ENCODE measurements at regions not wholly inside any gene's neighbourhood (a gene's known extent, or its start where the extent isn't known, plus 50 kb on each side); places are given as distances from the start of the nearest gene placed in this dataset.

- TF ChIP-seq, protein P1, sequence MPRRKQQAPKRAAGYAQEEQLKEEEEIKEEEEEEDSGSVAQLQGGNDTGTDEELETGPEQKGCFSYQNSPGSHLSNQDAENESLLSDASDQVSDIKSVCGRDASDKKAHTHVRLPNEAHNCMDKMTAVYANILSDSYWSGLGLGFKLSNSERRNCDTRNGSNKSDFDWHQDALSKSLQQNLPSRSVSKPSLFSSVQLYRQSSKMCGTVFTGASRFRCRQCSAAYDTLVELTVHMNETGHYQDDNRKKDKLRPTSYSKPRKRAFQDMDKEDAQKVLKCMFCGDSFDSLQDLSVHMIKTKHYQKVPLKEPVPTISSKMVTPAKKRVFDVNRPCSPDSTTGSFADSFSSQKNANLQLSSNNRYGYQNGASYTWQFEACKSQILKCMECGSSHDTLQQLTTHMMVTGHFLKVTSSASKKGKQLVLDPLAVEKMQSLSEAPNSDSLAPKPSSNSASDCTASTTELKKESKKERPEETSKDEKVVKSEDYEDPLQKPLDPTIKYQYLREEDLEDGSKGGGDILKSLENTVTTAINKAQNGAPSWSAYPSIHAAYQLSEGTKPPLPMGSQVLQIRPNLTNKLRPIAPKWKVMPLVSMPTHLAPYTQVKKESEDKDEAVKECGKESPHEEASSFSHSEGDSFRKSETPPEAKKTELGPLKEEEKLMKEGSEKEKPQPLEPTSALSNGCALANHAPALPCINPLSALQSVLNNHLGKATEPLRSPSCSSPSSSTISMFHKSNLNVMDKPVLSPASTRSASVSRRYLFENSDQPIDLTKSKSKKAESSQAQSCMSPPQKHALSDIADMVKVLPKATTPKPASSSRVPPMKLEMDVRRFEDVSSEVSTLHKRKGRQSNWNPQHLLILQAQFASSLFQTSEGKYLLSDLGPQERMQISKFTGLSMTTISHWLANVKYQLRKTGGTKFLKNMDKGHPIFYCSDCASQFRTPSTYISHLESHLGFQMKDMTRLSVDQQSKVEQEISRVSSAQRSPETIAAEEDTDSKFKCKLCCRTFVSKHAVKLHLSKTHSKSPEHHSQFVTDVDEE (CRISPR knock-in tag; IDR thresholded peaks at IDR 0.05): no peak
- TF ChIP-seq OSR1 (CRISPR knock-in tag; IDR thresholded peaks at IDR 0.05): no peak
Observed at GRCh38 chr9:118003240-118003639, 299.0 kb downstream of the TLR4 start (continued).

GRCh38 chr9:118008246-118008645 lies 304.0 kb downstream of the TLR4 start:
- TF ChIP-seq, protein P2, sequence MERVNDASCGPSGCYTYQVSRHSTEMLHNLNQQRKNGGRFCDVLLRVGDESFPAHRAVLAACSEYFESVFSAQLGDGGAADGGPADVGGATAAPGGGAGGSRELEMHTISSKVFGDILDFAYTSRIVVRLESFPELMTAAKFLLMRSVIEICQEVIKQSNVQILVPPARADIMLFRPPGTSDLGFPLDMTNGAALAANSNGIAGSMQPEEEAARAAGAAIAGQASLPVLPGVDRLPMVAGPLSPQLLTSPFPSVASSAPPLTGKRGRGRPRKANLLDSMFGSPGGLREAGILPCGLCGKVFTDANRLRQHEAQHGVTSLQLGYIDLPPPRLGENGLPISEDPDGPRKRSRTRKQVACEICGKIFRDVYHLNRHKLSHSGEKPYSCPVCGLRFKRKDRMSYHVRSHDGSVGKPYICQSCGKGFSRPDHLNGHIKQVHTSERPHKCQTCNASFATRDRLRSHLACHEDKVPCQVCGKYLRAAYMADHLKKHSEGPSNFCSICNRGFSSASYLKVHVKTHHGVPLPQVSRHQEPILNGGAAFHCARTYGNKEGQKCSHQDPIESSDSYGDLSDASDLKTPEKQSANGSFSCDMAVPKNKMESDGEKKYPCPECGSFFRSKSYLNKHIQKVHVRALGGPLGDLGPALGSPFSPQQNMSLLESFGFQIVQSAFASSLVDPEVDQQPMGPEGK (CRISPR knock-in tag; IDR thresholded peaks at IDR 0.05; ENCODE audit: borderline replicate concordance): no peak
- TF ChIP-seq BACH2 (CRISPR knock-in tag; IDR thresholded peaks at IDR 0.05; ENCODE audit: borderline replicate concordance) (no peak), PPARA (CRISPR knock-in tag; IDR thresholded peaks at IDR 0.05; ENCODE audit: borderline replicate concordance) (no peak), ESRRG (CRISPR knock-in tag; IDR thresholded peaks at IDR 0.05) (no peak), GLIS3 (CRISPR knock-in tag; IDR thresholded peaks at IDR 0.05) (no peak), ARNTL (CRISPR knock-in tag; IDR thresholded peaks at IDR 0.05; ENCODE audit: borderline replicate concordance, low read depth) (no peak), POU6F1 (CRISPR knock-in tag; IDR thresholded peaks at IDR 0.05; ENCODE audit: borderline replicate concordance, low read depth) (no peak), SNAI2 (CRISPR knock-in tag; IDR thresholded peaks at IDR 0.05) (no peak), ZC3H10 (CRISPR knock-in tag; IDR thresholded peaks at IDR 0.05) (no peak), CSRNP3 (CRISPR knock-in tag; IDR thresholded peaks at IDR 0.05) (no peak), ZNF565 (CRISPR knock-in tag; conservative IDR thresholded peaks at IDR 0.05; ENCODE audit: low read depth) (no peak), ZNF70 (CRISPR knock-in tag; IDR thresholded peaks at IDR 0.05) (no peak), TCF4 (CRISPR knock-in tag; IDR thresholded peaks at IDR 0.05; ENCODE audit: borderline replicate concordance) (no peak)
- TF ChIP-seq, protein P1 (CRISPR knock-in tag; IDR thresholded peaks at IDR 0.05): no peak
- no peak for ATAC-seq

- TF ChIP-seq ARNTL (CRISPR knock-in tag; IDR thresholded peaks at IDR 0.05; ENCODE audit: borderline replicate concordance, low read depth): no peak
- no peak for TF ChIP-seq ZNF565 (CRISPR knock-in tag; conservative IDR thresholded peaks at IDR 0.05; ENCODE audit: low read depth)
- TF ChIP-seq PPARA (CRISPR knock-in tag; IDR thresholded peaks at IDR 0.05; ENCODE audit: borderline replicate concordance): no peak
- no peak for TF ChIP-seq ZC3H10 (CRISPR knock-in tag; IDR thresholded peaks at IDR 0.05)
- no peak for TF ChIP-seq CSDC2 (CRISPR knock-in tag; IDR thresholded peaks at IDR 0.05)
- no peak for TF ChIP-seq ZFP30 (CRISPR knock-in tag; IDR thresholded peaks at IDR 0.05)
- ATAC-seq: no peak
Observed at GRCh38 chr9:118009614-118010013, 305.4 kb downstream of the TLR4 start.
